ENCODE measurements at regions not wholly inside any gene's neighbourhood (a gene's known extent, or its start where the extent isn't known, plus 50 kb on each side); places are given as distances from the start of the nearest gene placed in this dataset.

DNA sequence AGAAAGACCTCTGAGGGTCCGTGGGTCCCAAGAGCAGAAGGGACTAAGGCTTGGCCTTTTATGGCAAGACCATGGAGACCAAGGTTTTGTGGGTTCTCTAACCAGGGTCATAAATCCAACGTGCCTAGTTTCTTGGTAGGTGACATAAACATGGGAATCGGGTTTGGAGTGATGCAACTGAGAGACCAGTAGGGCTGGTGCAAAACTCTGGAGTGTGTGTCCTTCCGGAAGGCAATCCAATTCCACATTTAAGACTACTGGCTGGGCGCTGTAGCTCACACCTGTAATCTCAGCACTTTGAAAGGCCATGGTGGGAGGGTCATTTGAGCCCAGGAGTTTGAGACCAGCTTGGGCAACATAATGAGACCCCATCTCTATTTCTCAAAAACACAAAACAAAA is 116.5 kb upstream of the ARG1 start:
- TF ChIP-seq POLR2A (IDR thresholded peaks at IDR 0.05; ENCODE audit: extremely low read depth, insufficient read length): no peak
- TF ChIP-seq, protein P1, sequence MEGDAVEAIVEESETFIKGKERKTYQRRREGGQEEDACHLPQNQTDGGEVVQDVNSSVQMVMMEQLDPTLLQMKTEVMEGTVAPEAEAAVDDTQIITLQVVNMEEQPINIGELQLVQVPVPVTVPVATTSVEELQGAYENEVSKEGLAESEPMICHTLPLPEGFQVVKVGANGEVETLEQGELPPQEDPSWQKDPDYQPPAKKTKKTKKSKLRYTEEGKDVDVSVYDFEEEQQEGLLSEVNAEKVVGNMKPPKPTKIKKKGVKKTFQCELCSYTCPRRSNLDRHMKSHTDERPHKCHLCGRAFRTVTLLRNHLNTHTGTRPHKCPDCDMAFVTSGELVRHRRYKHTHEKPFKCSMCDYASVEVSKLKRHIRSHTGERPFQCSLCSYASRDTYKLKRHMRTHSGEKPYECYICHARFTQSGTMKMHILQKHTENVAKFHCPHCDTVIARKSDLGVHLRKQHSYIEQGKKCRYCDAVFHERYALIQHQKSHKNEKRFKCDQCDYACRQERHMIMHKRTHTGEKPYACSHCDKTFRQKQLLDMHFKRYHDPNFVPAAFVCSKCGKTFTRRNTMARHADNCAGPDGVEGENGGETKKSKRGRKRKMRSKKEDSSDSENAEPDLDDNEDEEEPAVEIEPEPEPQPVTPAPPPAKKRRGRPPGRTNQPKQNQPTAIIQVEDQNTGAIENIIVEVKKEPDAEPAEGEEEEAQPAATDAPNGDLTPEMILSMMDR (IDR thresholded peaks at IDR 0.05; ENCODE audit: low read depth, low read length): no peak

All from NB4 (cell line).